Loucy (cell line): ENCODE measurements at regions not wholly inside any gene's neighbourhood (a gene's known extent, or its start where the extent isn't known, plus 50 kb on each side); places are given as distances from the start of the nearest gene placed in this dataset.

ENCODE experiments used
- EZH2phosphoT487 ChIP-seq: fragments of 200-600 bp; IDR thresholded peaks from 2 replicates; pipeline ENCODE4 v1.6.1; 2018; ENCODE audit warnings: antibody characterized with exemption, mild to moderate bottlenecking, moderate library complexity, borderline replicate concordance
- TF ChIP-seq, protein P1 (sequence below): fragments of 200-600 bp; sonication (generic); conservative IDR thresholded peaks from 2 replicates; pipeline ENCODE4 v1.5.1; 2014; ENCODE audit warnings: mild to moderate bottlenecking, antibody characterized with exemption, low read length

GRCh38 chr10:88138319-88138848 is 275.0 kb downstream of the PTEN start:
- TF ChIP-seq, protein P1, sequence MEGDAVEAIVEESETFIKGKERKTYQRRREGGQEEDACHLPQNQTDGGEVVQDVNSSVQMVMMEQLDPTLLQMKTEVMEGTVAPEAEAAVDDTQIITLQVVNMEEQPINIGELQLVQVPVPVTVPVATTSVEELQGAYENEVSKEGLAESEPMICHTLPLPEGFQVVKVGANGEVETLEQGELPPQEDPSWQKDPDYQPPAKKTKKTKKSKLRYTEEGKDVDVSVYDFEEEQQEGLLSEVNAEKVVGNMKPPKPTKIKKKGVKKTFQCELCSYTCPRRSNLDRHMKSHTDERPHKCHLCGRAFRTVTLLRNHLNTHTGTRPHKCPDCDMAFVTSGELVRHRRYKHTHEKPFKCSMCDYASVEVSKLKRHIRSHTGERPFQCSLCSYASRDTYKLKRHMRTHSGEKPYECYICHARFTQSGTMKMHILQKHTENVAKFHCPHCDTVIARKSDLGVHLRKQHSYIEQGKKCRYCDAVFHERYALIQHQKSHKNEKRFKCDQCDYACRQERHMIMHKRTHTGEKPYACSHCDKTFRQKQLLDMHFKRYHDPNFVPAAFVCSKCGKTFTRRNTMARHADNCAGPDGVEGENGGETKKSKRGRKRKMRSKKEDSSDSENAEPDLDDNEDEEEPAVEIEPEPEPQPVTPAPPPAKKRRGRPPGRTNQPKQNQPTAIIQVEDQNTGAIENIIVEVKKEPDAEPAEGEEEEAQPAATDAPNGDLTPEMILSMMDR: no peak
- no peak for TF ChIP-seq EZH2phosphoT487
